HG02642 (cell line): ENCODE measurements at regions not wholly inside any gene's neighbourhood (a gene's known extent, or its start where the extent isn't known, plus 50 kb on each side); places are given as distances from the start of the nearest gene placed in this dataset.
"Not testable (repeated sequence)": the region's sequence is repeated elsewhere in the genome, so short reads cannot be mapped to it uniquely, and the experiment has no call there.

ENCODE experiments used
- ATAC-seq: cut with Tn5 transposase; IDR thresholded peaks from one replicate; pipeline ENCODE4 v1.9.1; 2021; ENCODE audit warnings: mild to moderate bottlenecking; ENCODE audit not compliant: unreplicated experiment, poor library complexity

- no peak for ATAC-seq
Measured at GRCh38 chr2:106339609-106340008, 128.6 kb downstream of the RGPD3 start.

- no peak for ATAC-seq
Measured at GRCh38 chr2:106339132-106339531, 129.1 kb downstream of the RGPD3 start.

GRCh38 chr2:106338043-106338442 is 130.2 kb downstream of the RGPD3 start:
- no peak for ATAC-seq

- no peak for ATAC-seq
Measured at GRCh38 chr2:106336737-106337136, 131.5 kb downstream of the RGPD3 start.

- ATAC-seq, result no peak
Measured at GRCh38 chr2:106336108-106336507, 132.1 kb downstream of the RGPD3 start.

- ATAC-seq, result no peak
Measured at GRCh38 chr2:106334802-106335201, 133.4 kb downstream of the RGPD3 start.

GRCh38 chr2:106333253-106333873 is 134.8 kb downstream of the RGPD3 start:
- ATAC-seq, result not testable (repeated sequence)

- ATAC-seq, result no peak
Measured at GRCh38 chr2:106332054-106332453, 136.2 kb downstream of the RGPD3 start.

GRCh38 chr2:106330384-106331261 is 136.5 kb upstream of the UXS1 start:
- ATAC-seq, result not testable (repeated sequence)

- ATAC-seq, result no peak
Measured at GRCh38 chr2:106323337-106324013, 129.4 kb upstream of the UXS1 start.

GRCh38 chr2:106322281-106322680 is 128.2 kb upstream of the UXS1 start:
- no peak for ATAC-seq

- ATAC-seq, result not testable (repeated sequence)
Measured at GRCh38 chr2:106320439-106320838, 126.3 kb upstream of the UXS1 start.

GRCh38 chr2:106316915-106317314 is 122.8 kb upstream of the UXS1 start:
- ATAC-seq, result no peak

GRCh38 chr2:106314444-106314843 is 120.3 kb upstream of the UXS1 start:
- ATAC-seq, result no peak

GRCh38 chr2:106311041-106311370 is 116.9 kb upstream of the UXS1 start:
- no peak for ATAC-seq

- no peak for ATAC-seq
Measured at GRCh38 chr2:106307860-106308259, 113.8 kb upstream of the UXS1 start.

- ATAC-seq, result no peak
Measured at GRCh38 chr2:106306387-106306786, 112.3 kb upstream of the UXS1 start.

- ATAC-seq, result no peak
Measured at GRCh38 chr2:106304612-106305184, 110.6 kb upstream of the UXS1 start.

GRCh38 chr2:106299696-106300095 is 105.6 kb upstream of the UXS1 start:
- no peak for ATAC-seq

GRCh38 chr2:106296182-106296815 is 102.2 kb upstream of the UXS1 start:
- ATAC-seq, result no peak
